ENCODE measurements at regions not wholly inside any gene's neighbourhood (a gene's known extent, or its start where the extent isn't known, plus 50 kb on each side); places are given as distances from the start of the nearest gene placed in this dataset.

DNA sequence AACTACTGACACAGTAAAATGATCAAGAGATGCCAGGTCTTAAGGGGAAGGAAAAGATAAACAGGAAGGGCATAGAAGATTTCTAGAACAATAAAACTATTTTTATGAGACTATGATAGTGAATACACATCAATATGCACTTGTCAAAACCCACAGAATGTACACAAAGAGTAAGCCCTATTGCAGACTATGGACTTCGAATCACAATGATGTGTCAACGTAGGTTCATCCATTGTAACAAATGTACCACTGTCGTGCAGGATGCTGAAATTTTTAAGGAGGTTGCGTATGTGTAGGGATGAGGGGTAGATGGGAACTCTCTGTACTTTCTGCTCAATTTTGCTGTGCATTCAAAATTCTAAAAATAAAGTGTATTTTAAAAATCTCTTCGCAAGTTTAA lies 171.9 kb downstream of the KLF12 start:
- peaks cover 76% of the 10 kb centered on the region for H3K4me1 Mint-ChIP-seq (ENCODE audit: low read depth)
- no peaks in the 10 kb centered on the region for H3K9me3 Mint-ChIP-seq
- Histone ChIP-seq H3K4me3 (ENCODE audit: low read length) (no peak overlapping the region), H3K27ac (ENCODE audit: low read depth in 1 of 2, low read length in 2 of 2) (no peak overlapping the region), H3K27me3 (ENCODE audit: control insufficient read depth in 1 of 2, insufficient read depth in 2 of 2, low read length in 2 of 2) (no peaks in the 10 kb centered on the region), H3K36me3 (ENCODE audit: insufficient read depth, low read length) (peaks cover 16% of the 10 kb centered on the region), H3K4me1 (ENCODE audit: insufficient read depth, low read length) (no peaks in the 10 kb centered on the region), H3K9me3 (ENCODE audit: control insufficient read depth in 1 of 2, insufficient read depth in 1 of 2, low read length in 2 of 2) (no peaks in the 10 kb centered on the region)
- H3K27ac Mint-ChIP-seq = no peak overlapping the region
- no peak for ATAC-seq (ENCODE audit: poor library complexity)
- H3K27me3 Mint-ChIP-seq = no peaks in the 10 kb centered on the region
- TF ChIP-seq, protein P1, sequence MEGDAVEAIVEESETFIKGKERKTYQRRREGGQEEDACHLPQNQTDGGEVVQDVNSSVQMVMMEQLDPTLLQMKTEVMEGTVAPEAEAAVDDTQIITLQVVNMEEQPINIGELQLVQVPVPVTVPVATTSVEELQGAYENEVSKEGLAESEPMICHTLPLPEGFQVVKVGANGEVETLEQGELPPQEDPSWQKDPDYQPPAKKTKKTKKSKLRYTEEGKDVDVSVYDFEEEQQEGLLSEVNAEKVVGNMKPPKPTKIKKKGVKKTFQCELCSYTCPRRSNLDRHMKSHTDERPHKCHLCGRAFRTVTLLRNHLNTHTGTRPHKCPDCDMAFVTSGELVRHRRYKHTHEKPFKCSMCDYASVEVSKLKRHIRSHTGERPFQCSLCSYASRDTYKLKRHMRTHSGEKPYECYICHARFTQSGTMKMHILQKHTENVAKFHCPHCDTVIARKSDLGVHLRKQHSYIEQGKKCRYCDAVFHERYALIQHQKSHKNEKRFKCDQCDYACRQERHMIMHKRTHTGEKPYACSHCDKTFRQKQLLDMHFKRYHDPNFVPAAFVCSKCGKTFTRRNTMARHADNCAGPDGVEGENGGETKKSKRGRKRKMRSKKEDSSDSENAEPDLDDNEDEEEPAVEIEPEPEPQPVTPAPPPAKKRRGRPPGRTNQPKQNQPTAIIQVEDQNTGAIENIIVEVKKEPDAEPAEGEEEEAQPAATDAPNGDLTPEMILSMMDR (IDR thresholded peaks at IDR 0.05) = no peak
- intact Hi-C loops (cut with DNase I, micrococcal nuclease) = no loop called here
- ChIA-PET POLR2A (no interaction called here), CTCF (no interaction called here)
- no peak for DNase-seq
- H3K4me3 Mint-ChIP-seq = no peak overlapping the region
- peaks cover 50% of the 10 kb centered on the region for H3K36me3 Mint-ChIP-seq (ENCODE audit: low read depth)

DNA sequence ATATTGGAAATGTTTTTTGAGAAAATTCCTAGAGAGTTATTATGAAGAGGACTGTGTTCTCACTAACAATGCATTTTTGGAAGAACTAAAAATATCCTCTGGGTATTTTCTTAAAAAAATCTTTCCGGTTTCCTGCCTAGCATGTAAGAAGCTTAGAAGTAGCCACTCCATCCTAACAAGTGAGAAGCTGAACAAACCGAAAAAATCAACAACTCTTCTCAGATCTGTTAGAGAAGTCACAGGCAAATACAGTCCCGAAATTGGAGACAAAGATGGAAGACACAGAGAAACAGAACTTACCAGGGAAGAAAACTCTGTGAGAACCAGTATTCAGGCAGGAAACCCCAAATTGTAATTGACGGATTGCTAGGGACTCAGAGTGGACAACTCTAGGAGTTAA lies 173.0 kb downstream of the KLF12 start:
- POLR2A ChIA-PET = interaction anchor here (1.5 kb wide), 1 partner anchor 13 kb away, joined by 4 read pairs; no protein-coding TSS in a partner anchor
- Histone ChIP-seq H3K9me3 (ENCODE audit: control insufficient read depth in 1 of 2, insufficient read depth in 1 of 2, low read length in 2 of 2) (no peaks in the 10 kb centered on the region), H3K27me3 (ENCODE audit: control insufficient read depth in 1 of 2, insufficient read depth in 2 of 2, low read length in 2 of 2) (no peaks in the 10 kb centered on the region), H3K36me3 (ENCODE audit: insufficient read depth, low read length) (peaks cover 12% of the 10 kb centered on the region), H3K4me3 (ENCODE audit: low read length) (no peak overlapping the region), H3K4me1 (ENCODE audit: insufficient read depth, low read length) (peaks cover 5% of the 10 kb centered on the region), H3K27ac (ENCODE audit: low read depth in 1 of 2, low read length in 2 of 2) (no peak overlapping the region)
- Mint-ChIP-seq H3K4me1 (ENCODE audit: low read depth) (peaks cover 74% of the 10 kb centered on the region), H3K4me3 (no peak overlapping the region), H3K27ac (no peak overlapping the region), H3K36me3 (ENCODE audit: low read depth) (peaks cover 48% of the 10 kb centered on the region), H3K9me3 (no peaks in the 10 kb centered on the region), H3K27me3 (no peaks in the 10 kb centered on the region)
- intact Hi-C loops (cut with DNase I, micrococcal nuclease) = no loop called here
- CTCF ChIA-PET = no interaction called here
- TF ChIP-seq, protein P1 (IDR thresholded peaks at IDR 0.05) = no peak
- ATAC-seq (ENCODE audit: poor library complexity) (no peak), DNase-seq (no peak)

DNA sequence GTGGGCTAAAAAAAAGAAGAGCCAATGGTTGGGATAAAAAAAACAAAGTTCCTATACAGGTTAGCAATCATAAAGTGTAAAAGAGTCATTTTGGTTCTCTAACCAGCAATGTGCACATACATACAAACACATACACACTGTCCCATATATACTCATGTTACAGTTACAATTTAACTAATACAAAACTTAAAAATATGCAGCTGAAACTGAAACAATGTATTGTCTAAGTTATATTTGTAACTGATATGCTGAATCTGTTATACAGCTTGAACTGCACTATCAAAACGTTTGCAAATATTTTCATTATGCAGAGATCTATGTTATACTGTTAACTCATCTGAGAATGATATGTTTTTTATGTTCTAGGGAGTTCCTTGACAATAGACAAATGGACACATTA lies 173.7 kb downstream of the KLF12 start:
- Mint-ChIP-seq H3K27ac (no peak overlapping the region), H3K9me3 (no peaks in the 10 kb centered on the region), H3K4me3 (no peak overlapping the region), H3K4me1 (ENCODE audit: low read depth) (peaks cover 74% of the 10 kb centered on the region), H3K27me3 (no peaks in the 10 kb centered on the region), H3K36me3 (ENCODE audit: low read depth) (peaks cover 42% of the 10 kb centered on the region)
- ATAC-seq (ENCODE audit: poor library complexity) (no peak), DNase-seq (no peak)
- no peak overlapping the region for H3K4me3 ChIP-seq (ENCODE audit: low read length)
- H3K27me3 ChIP-seq (ENCODE audit: control insufficient read depth in 1 of 2, insufficient read depth in 2 of 2, low read length in 2 of 2) = no peaks in the 10 kb centered on the region
- no peak overlapping the region for H3K27ac ChIP-seq (ENCODE audit: low read depth in 1 of 2, low read length in 2 of 2)
- H3K9me3 ChIP-seq (ENCODE audit: control insufficient read depth in 1 of 2, insufficient read depth in 1 of 2, low read length in 2 of 2) = no peaks in the 10 kb centered on the region
- H3K4me1 ChIP-seq (ENCODE audit: insufficient read depth, low read length) = peaks cover 5% of the 10 kb centered on the region
- intact Hi-C loops (cut with DNase I, micrococcal nuclease) = no loop called here
- ChIA-PET CTCF (interaction anchor here (0.5 kb wide), 1 partner anchor 296 kb away, joined by 3 read pairs; no protein-coding TSS in a partner anchor), POLR2A (interaction anchor here (0.7 to 1.5 kb wide), 2 partner anchors 13 to 340 kb away, joined by 3 to 4 read pairs; no protein-coding TSS in a partner anchor)
- TF ChIP-seq, protein P1 (IDR thresholded peaks at IDR 0.05) = no peak
- peaks cover 10% of the 10 kb centered on the region for H3K36me3 ChIP-seq (ENCODE audit: insufficient read depth, low read length)
